Aorta (tissue), 5 donors: ENCODE measurements at regions not wholly inside any gene's neighbourhood (a gene's known extent, or its start where the extent isn't known, plus 50 kb on each side); places are given as distances from the start of the nearest gene placed in this dataset.

Source experiments
- ATAC-seq: fragments of 200-7000 bp; cut with Tn5 transposase; one replicate; pipeline ENCODE4 v1.9.1; 2022; ENCODE audit warnings: moderate library complexity; ENCODE audit not compliant: low FRiP score
- DNase-seq, 2 donors: peaks; one replicate each; pipeline ENCODE4 v3.0.0-alpha.2; 2020
- H3K27ac ChIP-seq, 2 donors: one replicate each; pipeline ENCODE4 v1.5.1; 2013; ENCODE audit warnings: low read length in 2 of 2, mild to moderate bottlenecking in 2 of 2, moderate library complexity in 2 of 2, control low read depth in 1 of 2, inconsistent platforms in 1 of 2, low read depth in 1 of 2
- H3K27me3 ChIP-seq, 2 donors: one replicate each; pipeline ENCODE4 v1.6.1; 2013; ENCODE audit warnings: control low read depth in 1 of 2, low read length in 1 of 2, mild to moderate bottlenecking in 1 of 2, moderate library complexity in 1 of 2; ENCODE audit not compliant: insufficient read depth in 2 of 2, control insufficient read depth in 1 of 2
- H3K36me3 ChIP-seq, 2 donors: one replicate each; pipeline ENCODE4 v1.6.1; 2013; ENCODE audit warnings: control low read depth in 1 of 2, low read length in 1 of 2, mild to moderate bottlenecking in 1 of 2; ENCODE audit not compliant: insufficient read depth in 2 of 2, control insufficient read depth in 1 of 2
- H3K4me1 ChIP-seq, 2 donors: one replicate each; pipeline ENCODE4 v1.6.1; 2013; ENCODE audit warnings: low read length in 2 of 2, control low read depth in 1 of 2, mild to moderate bottlenecking in 1 of 2, moderate library complexity in 1 of 2; ENCODE audit not compliant: insufficient read depth in 2 of 2, control insufficient read depth in 1 of 2
- H3K4me3 ChIP-seq, 2 donors: one replicate each; pipeline ENCODE4 v1.5.1; 2013; ENCODE audit warnings: low read length in 2 of 2, control low read depth in 1 of 2, mild to moderate bottlenecking in 1 of 2
- H3K9me3 ChIP-seq: one replicate; pipeline ENCODE4 v1.6.1; 2013; ENCODE audit warnings: mild to moderate bottlenecking, low read length; ENCODE audit not compliant: control insufficient read depth
- WGBS, 2 donors: extraction: QIAGEN DNeasy Blood & Tissue Kit; methylation state at CpG; one replicate each; pipeline ENCODE4 v1.1.7; 2013; 5-methylcytosine and 5-hydroxymethylcytosine counted together
- intact Hi-C, 2 donors: fragments of 100-400 bp; cut with DNase I; formaldehyde crosslinking; loops; one replicate each; pipeline versions ENCODE4 v1.14.2 to v1.15.0; 2022
- donor health status: healthy with polysubstance abuse.
- donor health status: Bipolar disorder and iron deficiency.
- donor health status: DM: no; HTN: no; CAD: no.
- donor health status: DM: no; HTN: no; CAD: no.
- donor health status: DM: yes; HTN: yes; CAD: no.

- Histone ChIP-seq H3K4me1 (no peaks in the 10 kb centered on the region), H3K4me3 (no peak overlapping the region), H3K27ac (no peak overlapping the region), H3K9me3 (no peaks in the 10 kb centered on the region), H3K27me3 (no peaks in the 10 kb centered on the region), H3K36me3 (no peaks in the 10 kb centered on the region)
- DNase-seq, result no peak
- 65 to 70% methylated on average over 5 of the region's 5 CpGs for WGBS, 2 donors
- no peak for ATAC-seq
- intact Hi-C loops, result no loop called here
These were observed 627.5 kb upstream of the SOX11 start for GRCh38 chr2:5064687-5065086.

GRCh38 chr2:5067816-5068215 lies 624.4 kb upstream of the SOX11 start:
- peaks cover 1% of the 10 kb centered on the region for H3K9me3 ChIP-seq
- H3K27me3 ChIP-seq, result no peaks in the 10 kb centered on the region
- 93 to 94% methylated on average over 4 of the region's 4 CpGs for WGBS, 2 donors
- H3K27ac ChIP-seq, result no peak overlapping the region
- DNase-seq (no peak), ATAC-seq (no peak)
- no peaks in the 10 kb centered on the region for H3K4me1 ChIP-seq
- H3K4me3 ChIP-seq, result no peak overlapping the region
- H3K36me3 ChIP-seq, result no peaks in the 10 kb centered on the region
- intact Hi-C loops, result no loop called here

GRCh38 chr2:5070257-5070656 lies 621.9 kb upstream of the SOX11 start:
- Histone ChIP-seq H3K4me3 (no peak overlapping the region), H3K9me3 (peaks cover 1% of the 10 kb centered on the region), H3K27ac (no peak overlapping the region), H3K27me3 (no peaks in the 10 kb centered on the region), H3K36me3 (no peaks in the 10 kb centered on the region), H3K4me1 (no peaks in the 10 kb centered on the region)
- ATAC-seq (no peak), DNase-seq (no peak)
- intact Hi-C loops, result no loop called here
- 74 to 77% methylated on average over 5 of the region's 5 CpGs for WGBS, 2 donors

- intact Hi-C loops, result no loop called here
- H3K4me1 ChIP-seq, result no peaks in the 10 kb centered on the region
- peaks cover 1% of the 10 kb centered on the region for H3K9me3 ChIP-seq
- no peak overlapping the region for H3K27ac ChIP-seq
- 14 to 21% methylated on average over 5 of the region's 5 CpGs for WGBS, 2 donors
- H3K4me3 ChIP-seq, result no peak overlapping the region
- H3K27me3 ChIP-seq, result no peaks in the 10 kb centered on the region
- no peak for DNase-seq
- ATAC-seq, result no peak
- no peaks in the 10 kb centered on the region for H3K36me3 ChIP-seq
These were observed 617.5 kb upstream of the SOX11 start for GRCh38 chr2:5074733-5075132.

GRCh38 chr2:5076599-5076998 lies 615.6 kb upstream of the SOX11 start:
- Histone ChIP-seq H3K9me3 (no peaks in the 10 kb centered on the region), H3K4me1 (no peaks in the 10 kb centered on the region), H3K27ac (no peak overlapping the region), H3K27me3 (no peaks in the 10 kb centered on the region), H3K4me3 (no peak overlapping the region), H3K36me3 (no peaks in the 10 kb centered on the region)
- DNase-seq, result no peak
- intact Hi-C loops, result no loop called here
- no peak for ATAC-seq
- 83 to 87% methylated on average over 3 of the region's 3 CpGs for WGBS, 2 donors

- no peaks in the 10 kb centered on the region for H3K36me3 ChIP-seq
- no peak overlapping the region for H3K4me3 ChIP-seq
- H3K27ac ChIP-seq, result no peak overlapping the region
- DNase-seq (no peak), ATAC-seq (no peak)
- H3K4me1 ChIP-seq, result no peaks in the 10 kb centered on the region
- no peaks in the 10 kb centered on the region for H3K27me3 ChIP-seq
- intact Hi-C loops, result no loop called here
- WGBS, 2 donors, result 75 to 80% methylated on average over 4 of the region's 4 CpGs
- H3K9me3 ChIP-seq, result no peaks in the 10 kb centered on the region
These were observed 614.6 kb upstream of the SOX11 start for GRCh38 chr2:5077479-5078089.

GRCh38 chr2:5083402-5083801 lies 608.8 kb upstream of the SOX11 start:
- H3K27ac ChIP-seq, result no peak overlapping the region
- H3K9me3 ChIP-seq, result no peaks in the 10 kb centered on the region
- H3K27me3 ChIP-seq, result no peaks in the 10 kb centered on the region
- no peak overlapping the region for H3K4me3 ChIP-seq
- no peaks in the 10 kb centered on the region for H3K4me1 ChIP-seq
- no peaks in the 10 kb centered on the region for H3K36me3 ChIP-seq
- DNase-seq (no peak), ATAC-seq (no peak)
- intact Hi-C loops, result no loop called here
- WGBS, 2 donors, result 66 to 67% methylated on average over 3 of the region's 3 CpGs

- no peak overlapping the region for H3K27ac ChIP-seq
- H3K27me3 ChIP-seq, result no peaks in the 10 kb centered on the region
- WGBS, 2 donors, result 86 to 88% methylated on average over 5 of the region's 5 CpGs
- H3K9me3 ChIP-seq, result no peaks in the 10 kb centered on the region
- H3K36me3 ChIP-seq, result no peaks in the 10 kb centered on the region
- no peak for ATAC-seq
- DNase-seq, result no peak
- intact Hi-C loops, result no loop called here
- no peak overlapping the region for H3K4me3 ChIP-seq
- H3K4me1 ChIP-seq, result no peaks in the 10 kb centered on the region
These were observed 602.8 kb upstream of the SOX11 start for GRCh38 chr2:5089409-5089808.

GRCh38 chr2:5093056-5093455 lies 599.1 kb upstream of the SOX11 start:
- H3K4me3 ChIP-seq, result no peak overlapping the region
- ATAC-seq, result no peak
- intact Hi-C loops, result no loop called here
- DNase-seq, result no peak
- no peaks in the 10 kb centered on the region for H3K4me1 ChIP-seq
- no peaks in the 10 kb centered on the region for H3K27me3 ChIP-seq
- no peak overlapping the region for H3K27ac ChIP-seq
- H3K9me3 ChIP-seq, result no peaks in the 10 kb centered on the region
- H3K36me3 ChIP-seq, result no peaks in the 10 kb centered on the region
